Medulla oblongata (tissue), 1 donor: ENCODE measurements at regions not wholly inside any gene's neighbourhood (a gene's known extent, or its start where the extent isn't known, plus 50 kb on each side); places are given as distances from the start of the nearest gene placed in this dataset.

Experiments used
- DNase-seq: peaks from one replicate; pipeline ENCODE4 v3.0.0-alpha.2; 2015; ENCODE audit errors: extremely low spot score

DNA sequence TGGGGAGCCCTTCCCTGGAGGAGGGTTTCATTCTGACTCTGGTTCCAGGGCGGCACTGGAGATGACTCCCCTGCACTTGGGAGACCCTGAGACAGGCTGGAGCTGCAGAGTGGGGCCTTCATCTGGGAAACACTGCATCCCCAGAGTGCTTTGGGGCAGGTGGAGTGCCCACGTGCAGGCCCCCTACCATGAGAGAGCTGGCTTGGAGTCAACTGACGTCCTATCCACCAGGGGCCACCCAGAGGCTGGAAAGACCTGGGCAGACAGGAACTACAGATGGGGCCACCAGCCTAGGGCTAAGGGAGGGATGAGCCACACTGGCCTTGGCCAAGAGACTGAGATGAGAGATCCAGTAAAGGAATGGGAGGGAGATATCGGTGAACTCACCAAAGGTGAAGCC is 153.8 kb downstream of the ASB1 start:
- no peak for DNase-seq

GRCh38 chr2:238581126-238581525 is 154.4 kb downstream of the ASB1 start:
- DNase-seq: no peak

DNA sequence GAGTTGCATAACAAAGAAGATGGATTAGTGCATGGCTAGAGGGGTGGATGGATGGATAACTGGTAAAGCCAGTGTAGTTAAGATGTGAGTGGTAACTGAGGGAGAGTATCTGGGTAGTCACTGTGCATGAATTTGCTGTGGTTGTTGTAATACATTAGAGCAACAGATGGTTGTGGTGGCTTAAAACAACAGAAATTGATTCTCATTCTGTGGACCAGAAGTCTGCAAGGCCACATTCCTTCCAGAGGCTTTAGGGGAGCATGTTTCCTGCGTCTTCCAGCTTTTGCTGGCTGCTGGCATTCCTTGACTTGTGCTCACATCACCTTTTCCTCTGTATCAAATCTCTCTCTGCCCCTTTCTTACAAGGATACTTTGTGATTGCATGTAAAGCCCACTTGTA is 155.4 kb downstream of the ASB1 start:
- no peak for DNase-seq

DNA sequence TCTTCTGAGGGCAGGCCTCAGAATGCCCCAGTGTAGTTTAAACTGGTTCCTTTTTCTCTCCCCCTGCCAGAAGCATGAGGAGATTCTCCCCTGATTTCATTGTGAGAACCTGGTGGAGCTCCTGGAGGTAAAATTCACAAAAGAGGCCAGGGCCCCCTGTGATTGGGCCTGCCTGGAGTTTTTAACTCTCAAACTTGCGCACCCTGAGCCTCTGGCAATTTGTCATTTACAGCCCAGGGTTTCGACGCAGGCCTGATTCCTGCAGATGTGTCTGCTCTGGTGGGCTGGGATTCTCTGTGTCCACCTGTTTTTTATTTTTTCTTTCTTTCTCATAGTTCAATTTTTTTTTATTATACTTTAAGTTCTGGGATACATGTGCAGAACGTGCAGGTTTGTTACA is 157.9 kb downstream of the ASB1 start:
- DNase-seq: no peak

DNA sequence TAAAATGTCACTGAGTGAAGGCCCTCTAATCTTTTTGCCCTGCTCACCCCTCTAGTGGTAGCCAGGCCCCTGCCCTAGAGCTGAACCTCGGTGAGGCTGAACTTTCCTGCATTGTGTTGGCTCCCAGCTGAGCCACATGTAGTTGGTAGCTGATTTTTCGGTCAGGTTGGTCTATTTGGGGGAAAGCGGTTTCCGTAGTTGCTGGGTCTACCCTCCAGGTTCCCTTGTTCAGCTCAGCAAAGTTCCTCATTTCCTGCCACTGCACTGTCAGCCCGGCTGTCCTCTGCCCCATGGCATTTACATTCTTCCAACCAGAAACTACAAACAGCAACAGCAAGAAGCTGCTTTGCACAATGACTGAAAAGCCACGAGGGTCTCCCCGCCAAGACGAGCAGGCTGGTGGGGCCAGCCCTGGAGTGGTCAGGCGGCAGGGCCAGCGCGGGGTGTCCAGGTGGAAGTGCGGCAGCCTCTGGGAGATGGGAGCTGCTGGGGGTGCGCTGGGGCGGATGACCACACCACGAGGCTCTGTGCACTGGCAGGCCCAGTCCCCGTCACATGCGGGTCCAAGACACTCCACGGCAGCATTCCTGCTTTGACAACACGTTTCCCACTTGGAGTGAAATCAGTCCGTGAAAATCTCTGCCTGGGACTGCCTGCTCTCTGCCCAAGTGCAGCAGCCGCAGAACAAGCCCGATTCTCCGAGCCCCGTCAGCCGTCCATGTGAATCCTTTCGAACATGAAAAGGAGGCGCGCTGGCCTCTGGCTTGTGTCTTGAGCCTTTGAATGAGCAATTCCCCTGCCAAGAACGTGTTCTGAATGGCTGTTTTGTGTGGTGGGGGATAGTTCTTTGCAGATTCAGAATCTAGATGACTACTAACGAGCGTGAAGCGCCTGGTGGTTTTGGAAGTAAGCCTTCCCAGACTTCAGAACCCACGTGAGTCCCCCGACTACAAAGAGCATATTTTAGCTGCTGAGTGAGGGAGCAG is 159.4 kb downstream of the ASB1 start:
- DNase-seq: peak; percentile 72

DNA sequence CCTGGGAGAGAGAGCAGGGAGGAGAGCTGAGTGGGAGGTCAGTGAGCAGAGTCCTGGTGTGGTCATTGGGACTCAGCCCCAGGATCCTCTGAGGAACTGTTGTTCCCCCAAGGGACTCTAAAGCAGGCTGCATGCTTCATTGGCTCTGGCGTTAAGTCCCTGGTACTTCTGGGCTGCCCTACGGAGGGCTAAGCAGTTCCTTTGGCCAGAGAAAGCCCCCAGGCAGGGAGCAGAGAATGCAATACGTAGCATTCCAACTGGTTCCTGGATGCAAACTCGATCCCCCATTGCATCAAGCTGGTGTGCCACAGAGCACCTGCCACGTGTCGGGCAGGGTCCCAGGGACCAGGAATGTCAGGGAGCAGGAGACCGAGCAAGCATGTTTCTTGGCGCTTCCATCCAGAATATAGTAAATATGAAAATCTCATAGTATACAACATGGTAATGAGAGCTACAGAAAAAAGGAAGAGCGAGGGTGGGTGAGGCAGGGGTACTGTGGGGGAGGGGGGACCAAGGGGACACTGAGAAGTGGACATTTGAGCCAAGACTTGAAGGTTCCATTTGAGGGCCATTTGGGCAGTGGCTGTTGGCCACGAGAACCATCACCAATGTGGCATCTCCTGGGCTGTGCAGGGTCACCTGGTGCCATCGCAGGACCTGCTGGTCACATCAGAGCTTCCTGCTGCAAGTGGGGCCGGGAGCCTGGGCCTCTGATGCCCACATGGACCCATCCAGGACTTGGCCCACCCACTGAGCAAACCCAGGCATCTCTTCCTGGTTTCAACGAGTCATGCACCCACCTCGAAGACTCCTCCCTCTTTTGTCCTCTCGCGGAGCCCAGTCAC is 160.4 kb downstream of the ASB1 start:
- DNase-seq: no peak

DNA sequence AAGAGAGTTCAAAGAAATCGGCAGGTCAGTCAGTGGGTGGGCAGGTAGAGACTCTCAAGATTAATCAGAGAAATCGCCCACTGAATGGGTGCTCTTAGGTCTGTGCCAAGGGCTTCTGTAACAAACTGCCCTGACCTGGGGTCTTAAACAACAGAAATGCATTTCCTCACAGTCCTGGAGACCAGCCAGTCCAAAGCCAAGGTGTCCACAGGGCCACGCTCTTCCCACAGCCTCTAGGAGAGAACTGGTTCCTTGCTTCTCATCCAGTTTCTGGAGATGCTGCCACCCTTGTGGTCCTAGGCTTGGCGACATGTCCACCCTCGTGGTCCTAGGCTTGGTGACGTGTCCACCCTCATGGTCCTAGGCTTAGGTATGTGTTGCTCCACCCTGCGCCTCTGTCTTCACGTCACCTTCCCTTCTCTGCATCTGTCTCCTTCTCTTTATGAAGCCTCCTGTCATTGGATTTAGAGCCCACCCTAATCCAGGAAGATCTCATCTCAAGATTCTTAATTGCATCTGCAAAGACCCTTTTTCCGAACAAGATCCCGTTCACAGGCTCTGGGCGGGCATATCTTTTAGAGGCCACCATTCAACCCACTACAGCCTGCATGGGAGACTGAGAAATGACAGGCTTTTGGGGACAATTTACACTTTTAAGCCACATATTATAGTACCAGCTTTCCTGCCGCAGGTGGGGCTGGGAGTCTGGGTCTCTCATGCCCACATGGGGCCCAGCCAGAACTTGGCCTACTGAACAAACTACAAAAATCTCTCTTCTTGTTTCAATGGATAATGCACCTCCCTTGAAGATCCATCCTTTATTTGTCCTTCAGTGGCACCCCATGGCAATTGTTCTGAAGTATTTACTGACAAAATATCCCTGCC is 161.3 kb downstream of the ASB1 start:
- no peak for DNase-seq

- no peak for DNase-seq
These were observed 163.1 kb downstream of the ASB1 start for GRCh38 chr2:238589591-238590460.

DNA sequence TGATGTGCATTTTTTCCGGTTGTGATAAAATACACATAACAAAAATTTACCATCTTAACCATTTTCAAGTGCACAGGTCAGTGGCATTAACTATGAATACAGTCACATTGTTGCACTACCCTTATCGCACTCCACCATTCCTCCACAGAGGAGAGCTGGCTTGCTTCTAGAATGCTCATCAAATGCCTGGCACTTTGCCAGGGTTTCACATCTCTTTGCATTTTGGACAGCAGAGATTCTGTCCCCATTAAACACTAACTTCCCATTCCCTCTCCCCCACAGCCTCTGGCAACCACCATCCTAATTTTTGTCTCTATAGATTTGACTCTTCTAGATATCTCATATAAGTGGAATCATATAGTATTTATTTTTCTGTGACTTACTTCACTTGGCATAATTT is 165.0 kb downstream of the ASB1 start:
- DNase-seq: no peak

DNA sequence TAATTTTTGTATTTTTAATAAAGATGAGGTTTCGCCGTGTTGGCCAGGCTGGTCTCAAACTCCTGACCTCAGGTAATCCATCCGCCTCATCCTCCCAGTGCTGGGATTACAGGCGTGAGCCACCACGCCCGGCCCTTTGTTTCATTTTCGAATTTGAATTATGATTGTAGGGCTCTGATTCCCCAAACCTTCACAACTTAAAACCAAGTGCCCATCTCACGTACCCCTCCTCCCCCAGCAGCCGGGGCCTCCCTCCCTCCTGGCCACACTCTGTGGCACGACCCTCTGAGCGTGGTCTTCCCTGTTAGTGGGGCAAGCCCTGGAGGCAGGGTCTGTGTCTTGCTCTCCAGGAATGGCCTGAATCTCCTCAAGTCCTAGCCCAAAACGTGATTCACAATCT is 166.5 kb downstream of the ASB1 start:
- DNase-seq: no peak

DNA sequence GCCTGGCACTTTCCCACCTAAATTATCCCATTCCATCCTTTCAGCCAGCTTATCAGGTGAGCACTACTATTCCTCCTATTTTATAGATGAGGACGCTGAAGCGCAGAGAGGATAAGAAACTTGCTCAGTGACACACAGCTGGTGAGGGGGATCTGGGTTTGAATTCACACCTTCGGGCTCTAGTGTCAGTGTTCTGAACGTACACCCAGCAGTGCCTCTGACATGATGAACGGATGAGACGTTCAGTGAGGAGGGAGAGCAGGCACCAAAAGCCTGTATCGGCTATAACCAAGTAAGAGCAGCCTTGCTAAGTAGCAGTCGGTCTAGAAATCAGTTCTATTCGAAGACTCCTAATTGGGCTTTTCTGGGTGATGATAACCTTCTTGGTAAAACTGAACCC is 167.0 kb downstream of the ASB1 start:
- no peak for DNase-seq

DNA sequence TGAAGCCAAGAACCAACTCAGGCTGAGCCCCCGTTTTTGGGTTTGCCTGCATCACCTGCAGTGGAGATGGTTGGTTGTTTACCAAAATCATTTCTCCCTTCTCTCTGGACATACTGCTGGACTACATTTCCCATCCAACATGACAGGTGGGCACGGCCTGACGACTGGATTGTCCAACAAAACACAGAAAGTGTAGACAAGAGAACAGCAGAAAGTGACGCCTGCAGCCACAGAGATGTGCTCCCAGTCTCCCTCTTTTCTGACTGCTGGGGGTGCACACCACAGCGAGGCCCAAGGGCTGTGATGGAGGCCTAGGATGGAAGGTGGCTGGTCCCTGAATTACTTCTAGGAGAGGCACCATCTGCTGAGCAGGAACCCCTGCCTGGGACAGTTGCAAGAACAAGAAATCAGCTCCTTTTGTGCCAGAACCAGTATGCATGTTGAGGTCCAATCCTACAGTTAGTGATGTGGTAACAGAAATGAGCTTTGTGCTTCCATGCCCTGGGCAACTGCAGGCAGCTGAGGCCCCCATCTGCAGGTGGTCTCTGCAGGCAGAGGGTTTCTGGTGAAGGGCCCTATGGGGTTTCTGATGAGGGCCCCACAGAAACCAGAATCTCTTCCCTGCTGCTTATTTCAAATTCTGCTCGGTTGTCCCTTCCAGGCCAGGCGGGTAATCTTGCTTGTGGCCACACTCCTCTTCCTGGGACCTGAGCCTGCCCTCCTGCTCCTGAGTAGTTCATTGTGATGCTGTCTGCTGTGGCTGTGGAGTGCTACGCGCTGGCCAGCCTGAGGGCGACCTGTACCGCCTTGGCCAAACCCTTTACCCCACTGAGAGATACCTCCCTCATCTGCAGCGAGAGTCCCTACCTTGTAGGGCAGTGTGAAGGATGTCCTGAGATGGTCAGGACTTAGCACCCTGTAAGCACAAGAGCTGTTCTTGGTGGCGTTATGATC is 168.3 kb downstream of the ASB1 start:
- DNase-seq: no peak

GRCh38 chr2:238595750-238596570 is 169.2 kb downstream of the ASB1 start:
- DNase-seq: no peak

DNA sequence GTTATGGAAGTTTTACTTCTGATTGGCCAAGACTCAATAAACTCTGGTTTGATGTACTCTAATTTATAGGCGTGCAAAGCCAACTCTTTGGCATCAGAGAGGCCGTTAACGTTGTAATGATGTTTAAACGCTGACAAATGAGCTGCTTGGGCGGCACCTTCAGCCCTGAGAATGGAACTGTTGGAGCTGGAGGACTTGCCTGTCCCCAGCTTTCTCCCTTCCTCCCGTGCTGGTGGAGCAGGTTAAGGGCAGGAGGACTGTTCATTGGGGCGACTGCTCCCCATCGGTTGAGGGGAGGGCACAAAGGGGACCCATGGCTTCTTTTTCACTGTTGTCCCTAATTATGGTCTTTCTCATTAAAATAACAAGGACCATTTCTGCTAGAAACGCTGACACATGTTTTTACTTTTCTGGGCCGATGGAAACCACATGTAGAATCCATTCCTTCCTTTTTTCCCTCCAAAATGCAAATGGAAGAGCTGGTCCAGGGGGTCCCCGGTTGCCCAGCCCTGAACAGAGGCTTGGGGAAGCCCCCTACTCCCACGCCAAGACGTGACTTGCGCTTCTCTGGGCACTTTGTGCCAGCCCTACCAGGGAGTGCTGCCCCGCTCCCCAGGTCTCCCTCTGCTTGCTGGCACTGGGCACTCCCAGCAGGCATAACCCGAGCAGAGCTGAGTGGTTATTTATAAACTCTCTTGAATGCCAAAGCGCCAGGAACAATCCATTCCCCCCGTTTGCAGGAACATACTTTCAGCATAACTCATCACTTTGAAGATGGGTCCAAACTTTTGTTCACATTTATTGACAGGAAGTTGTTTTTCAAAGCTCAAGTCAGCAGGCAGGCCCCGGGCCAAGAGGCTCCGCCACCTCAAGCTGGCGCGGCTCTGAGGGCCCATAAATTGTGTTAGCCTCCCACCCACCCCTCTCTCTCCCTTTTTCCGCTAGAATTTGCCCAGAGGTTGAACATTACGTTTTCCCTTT is 170.1 kb downstream of the ASB1 start:
- peak; percentile 6 for DNase-seq

DNA sequence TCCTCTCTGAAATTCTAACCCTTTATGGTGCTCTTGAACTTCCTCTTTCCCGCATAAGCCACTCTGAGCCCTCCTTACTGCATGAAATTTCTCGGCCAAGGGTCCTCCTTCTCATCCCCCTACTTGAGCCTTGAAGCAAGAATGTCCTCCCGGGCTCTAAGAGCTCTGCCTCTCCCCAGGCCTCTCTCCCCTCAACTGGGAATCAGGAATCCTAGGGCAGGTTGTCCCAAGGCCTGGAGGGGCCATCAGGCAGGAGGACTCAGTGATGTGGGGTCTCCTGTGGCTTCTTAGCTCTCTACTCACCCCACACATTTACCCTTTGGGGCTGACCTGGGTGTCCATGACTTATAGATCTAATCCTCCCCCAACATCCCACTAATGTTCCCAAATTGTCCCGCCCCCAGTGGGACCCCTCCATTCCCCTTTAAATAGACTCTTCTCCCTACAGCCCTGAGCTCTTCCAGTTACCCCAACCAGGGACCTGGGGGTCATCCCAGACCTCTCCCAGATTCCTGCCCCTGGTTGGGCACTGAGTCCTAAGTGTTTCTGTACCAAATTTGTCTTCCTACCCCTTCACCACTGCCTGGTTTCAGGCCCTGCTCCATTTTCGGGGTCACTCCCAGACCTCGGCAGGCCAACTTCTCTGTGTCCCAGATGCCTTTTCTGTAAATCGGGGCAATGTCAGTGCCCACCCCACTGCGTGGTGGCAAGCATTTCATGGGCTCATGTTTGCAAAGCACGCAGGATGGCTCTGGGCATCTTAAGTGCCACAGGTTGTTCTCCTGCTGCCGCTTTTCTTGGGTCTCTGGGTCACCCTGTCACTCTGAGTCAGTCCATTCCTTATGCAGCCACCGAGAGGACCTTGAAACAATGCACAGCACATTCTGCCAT is 171.2 kb downstream of the ASB1 start:
- DNase-seq: no peak

DNA sequence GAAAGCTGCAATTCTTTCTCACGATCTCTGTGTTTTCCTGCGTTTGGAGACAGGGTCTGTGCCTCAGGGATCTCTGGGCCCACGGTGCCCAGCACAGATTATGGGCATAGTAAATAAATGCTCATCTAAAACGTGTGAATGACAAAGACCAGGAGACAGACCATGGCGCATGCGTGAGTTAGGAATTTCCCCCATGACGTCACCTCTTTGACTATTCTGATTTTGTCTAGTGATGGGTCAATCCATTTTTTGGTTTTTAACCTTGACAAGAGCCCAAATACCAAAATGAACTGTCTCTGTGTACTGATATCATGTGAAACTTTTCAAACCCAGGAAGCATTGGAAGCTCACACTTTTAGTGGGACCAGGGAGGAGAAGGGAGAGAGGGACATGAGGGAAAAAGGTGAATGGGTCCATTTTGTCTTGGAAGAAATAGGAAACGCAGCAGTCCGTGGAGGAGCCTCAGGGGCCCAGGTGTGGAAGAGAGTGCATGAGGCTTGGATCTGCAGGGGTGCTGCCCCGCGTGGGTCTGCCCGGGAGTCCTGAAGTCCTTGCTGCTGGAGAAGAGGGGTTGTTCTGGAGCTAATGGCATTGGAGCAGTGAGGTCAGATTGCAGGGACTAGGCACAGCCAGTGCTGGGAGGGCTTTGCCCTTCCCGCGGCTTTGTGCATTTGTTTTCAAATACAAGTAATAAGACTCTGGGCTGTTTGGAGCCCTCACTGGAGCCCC is 172.2 kb downstream of the ASB1 start:
- no peak for DNase-seq
